Suprapubic skin (tissue), 4 donors: ENCODE measurements at regions not wholly inside any gene's neighbourhood (a gene's known extent, or its start where the extent isn't known, plus 50 kb on each side); places are given as distances from the start of the nearest gene placed in this dataset.

Experiments
- DNase-seq, 2 donors: peaks; one replicate each; pipeline ENCODE4 v3.0.0-alpha.2; 2019; ENCODE audit warnings: low spot score in 2 of 2
- H3K27ac ChIP-seq: fragments of 200-600 bp; sonication (generic); one replicate; pipeline ENCODE4 v1.5.1; 2019
- H3K27me3 ChIP-seq: fragments of 200-600 bp; sonication (generic); one replicate; pipeline ENCODE4 v1.5.1; 2019
- H3K36me3 ChIP-seq: fragments of 200-600 bp; sonication (generic); one replicate; pipeline ENCODE4 v1.5.1; 2019
- H3K4me1 ChIP-seq: fragments of 200-600 bp; sonication (generic); one replicate; pipeline ENCODE4 v1.5.1; 2019
- H3K4me3 ChIP-seq: fragments of 200-600 bp; sonication (generic); one replicate; pipeline ENCODE4 v1.5.1; 2019; ENCODE audit warnings: mild to moderate bottlenecking
- H3K9me3 ChIP-seq: fragments of 200-600 bp; sonication (generic); one replicate; pipeline ENCODE4 v1.5.1; 2019
- CTCF ChIP-seq, 2 donors: fragments of 200-600 bp in 1 of 2; fragments of 450-650 bp in 1 of 2; sonication (generic) in 1 of 2; IDR thresholded peaks; one replicate each; pipeline ENCODE4 v1.5.1; 2016 to 2019; ENCODE audit warnings: antibody characterized with exemption in 2 of 2, mild to moderate bottlenecking in 1 of 2, moderate library complexity in 1 of 2
- EP300 ChIP-seq: sonication (generic); formaldehyde crosslinking; IDR thresholded peaks from one replicate; pipeline ENCODE4 v1.6.1; 2017; ENCODE audit warnings: antibody characterized with exemption
- POLR2A ChIP-seq, 2 donors: fragments of 450-650 bp; IDR thresholded peaks; one replicate each; pipeline ENCODE4 v1.6.1; 2017; ENCODE audit warnings: antibody characterized with exemption in 2 of 2, mild to moderate bottlenecking in 2 of 2, moderate library complexity in 2 of 2
- POLR2AphosphoS5 ChIP-seq, 3 donors: sonication (generic); formaldehyde crosslinking; IDR thresholded peaks; one replicate each; pipeline ENCODE4 v1.6.1; 2017; ENCODE audit warnings: antibody characterized with exemption in 3 of 3
- WGBS: methylation state at CpG from one replicate; pipeline ENCODE4 v1.1.5; 2018; 5-methylcytosine and 5-hydroxymethylcytosine counted together

GRCh38 chr6:40222354-40222753 lies 288.1 kb upstream of the MOCS1 start:
- WGBS = 84% methylated on average over 2 of the region's 2 CpGs
- H3K4me3 ChIP-seq = no peak overlapping the region
- H3K27me3 ChIP-seq = no peaks in the 10 kb centered on the region
- H3K27ac ChIP-seq = no peak overlapping the region
- TF ChIP-seq POLR2AphosphoS5 (IDR thresholded peaks at IDR 0.05) = no peak
- no peak for TF ChIP-seq CTCF (IDR thresholded peaks at IDR 0.05)
- TF ChIP-seq EP300 = no peak
- no peak for TF ChIP-seq POLR2A (IDR thresholded peaks at IDR 0.05)
- H3K4me1 ChIP-seq = no peaks in the 10 kb centered on the region
- DNase-seq = no peak
- no peaks in the 10 kb centered on the region for H3K36me3 ChIP-seq
- H3K9me3 ChIP-seq = no peaks in the 10 kb centered on the region

GRCh38 chr6:40219799-40220198 lies 285.5 kb upstream of the MOCS1 start:
- Histone ChIP-seq H3K36me3 (no peaks in the 10 kb centered on the region), H3K9me3 (no peaks in the 10 kb centered on the region), H3K4me3 (no peak overlapping the region), H3K27ac (no peak overlapping the region), H3K4me1 (no peaks in the 10 kb centered on the region), H3K27me3 (no peaks in the 10 kb centered on the region)
- no peak for DNase-seq
- WGBS = 85% methylated on average over 2 of the region's 2 CpGs
- TF ChIP-seq EP300 (no peak), POLR2AphosphoS5 (IDR thresholded peaks at IDR 0.05) (no peak), POLR2A (IDR thresholded peaks at IDR 0.05) (no peak), CTCF (IDR thresholded peaks at IDR 0.05) (no peak)

- H3K9me3 ChIP-seq = no peaks in the 10 kb centered on the region
- no peak overlapping the region for H3K4me3 ChIP-seq
- TF ChIP-seq EP300 (no peak), POLR2A (IDR thresholded peaks at IDR 0.05) (no peak), CTCF (IDR thresholded peaks at IDR 0.05) (no peak)
- H3K27ac ChIP-seq = no peak overlapping the region
- no peak for DNase-seq
- no peaks in the 10 kb centered on the region for H3K36me3 ChIP-seq
- H3K4me1 ChIP-seq = no peaks in the 10 kb centered on the region
- peaks cover 5% of the 10 kb centered on the region for H3K27me3 ChIP-seq
- 0% methylated on average over 1 of the region's 1 CpG for WGBS
These were observed 276.4 kb upstream of the MOCS1 start for GRCh38 chr6:40210628-40211056.

GRCh38 chr6:40205801-40206200 lies 271.5 kb upstream of the MOCS1 start:
- Histone ChIP-seq H3K9me3 (peaks cover 3% of the 10 kb centered on the region), H3K4me3 (no peak overlapping the region), H3K27ac (no peak overlapping the region), H3K36me3 (no peaks in the 10 kb centered on the region), H3K4me1 (no peaks in the 10 kb centered on the region), H3K27me3 (peaks cover 5% of the 10 kb centered on the region)
- DNase-seq = no peak
- 58% methylated on average over 2 of the region's 3 CpGs for WGBS
- TF ChIP-seq CTCF (IDR thresholded peaks at IDR 0.05) = no peak
- no peak for TF ChIP-seq POLR2AphosphoS5 (IDR thresholded peaks at IDR 0.05)
- no peak for TF ChIP-seq EP300
- no peak for TF ChIP-seq POLR2A (IDR thresholded peaks at IDR 0.05)

- Histone ChIP-seq H3K27ac (no peak overlapping the region), H3K27me3 (peaks cover 5% of the 10 kb centered on the region), H3K4me1 (no peaks in the 10 kb centered on the region), H3K4me3 (no peak overlapping the region), H3K9me3 (peaks cover 7% of the 10 kb centered on the region), H3K36me3 (no peaks in the 10 kb centered on the region)
- WGBS = 78% methylated on average over 1 of the region's 1 CpG
- no peak for TF ChIP-seq CTCF (IDR thresholded peaks at IDR 0.05)
- DNase-seq = no peak
These were observed 270.7 kb upstream of the MOCS1 start for GRCh38 chr6:40205004-40205403.
